Stimulated activated CD4-positive, alpha-beta T cell treated with anti-CD3 and anti-CD28 coated beads, Interleukin-15, amount 100 ng/mL, for 1 hour (primary cell): ENCODE measurements at regions not wholly inside any gene's neighbourhood (a gene's known extent, or its start where the extent isn't known, plus 50 kb on each side); places are given as distances from the start of the nearest gene placed in this dataset.
"Not testable (repeated sequence)": the region's sequence is repeated elsewhere in the genome, so short reads cannot be mapped to it uniquely, and the experiment has no call there.

Experiments used
- DNase-seq, 2 donors: peaks; one replicate each; pipeline ENCODE4 v3.0.0-alpha.2; 2020; ENCODE audit warnings: low read depth in 1 of 2, low spot score in 1 of 2

DNA sequence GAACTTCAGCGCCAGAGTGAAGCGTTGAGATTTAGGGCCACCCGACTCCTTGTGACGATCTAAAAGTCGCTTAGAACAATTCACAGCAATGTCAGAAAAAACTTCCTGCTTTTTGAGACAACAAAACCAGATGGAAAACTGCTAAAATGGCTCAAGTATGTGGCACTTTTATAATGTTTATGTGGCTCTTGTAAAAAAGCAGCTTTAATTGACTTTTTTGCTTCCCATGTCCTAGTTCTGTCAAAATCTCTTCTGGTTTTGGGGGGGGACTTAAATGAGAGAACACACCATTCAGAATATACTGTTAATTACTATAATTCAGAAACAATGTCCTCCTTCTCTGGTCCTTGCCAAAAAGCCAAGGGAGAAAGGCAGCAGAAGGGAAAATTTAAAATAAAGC is 154.7 kb upstream of the LSM14A start:
- no peak for DNase-seq

DNA sequence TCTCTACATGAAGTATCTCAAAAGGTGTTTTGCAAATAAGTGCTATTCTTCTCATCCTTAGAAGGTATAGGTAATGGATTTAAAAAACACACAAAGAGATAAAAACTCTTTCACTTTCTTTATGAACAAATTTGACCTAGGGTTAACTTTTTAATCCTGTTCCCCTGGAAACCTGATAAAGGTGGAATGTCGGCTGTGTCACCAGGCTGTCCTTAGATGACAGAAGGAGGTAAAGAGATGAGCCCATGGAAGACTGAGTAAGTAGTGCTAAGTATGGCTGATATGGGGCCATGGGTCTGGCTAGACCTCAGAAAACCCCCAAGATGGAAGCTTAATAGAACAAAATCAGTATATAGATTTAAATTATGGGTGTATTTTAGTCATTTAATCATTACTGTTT is 153.8 kb upstream of the LSM14A start:
- DNase-seq = no peak

DNA sequence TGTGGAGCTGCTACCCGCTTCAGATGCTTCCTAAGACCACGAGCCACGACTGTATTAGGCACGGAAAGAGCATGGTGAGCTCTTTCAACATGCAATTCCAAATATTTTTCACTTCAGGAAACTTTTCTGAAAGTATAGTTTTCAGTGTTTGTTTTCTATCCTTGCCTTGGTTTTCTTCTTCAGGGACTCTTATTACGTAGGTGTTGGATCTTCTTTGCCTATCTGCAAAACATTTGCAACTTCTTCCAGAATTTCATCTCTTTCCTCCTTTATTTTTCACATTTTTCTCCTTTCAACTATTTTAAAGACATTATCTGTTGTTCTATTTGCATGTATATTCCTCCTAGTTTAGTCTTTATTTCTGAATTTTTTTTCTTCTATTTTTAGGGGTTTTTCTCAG is 148.9 kb upstream of the LSM14A start:
- no peak for DNase-seq

- no peak for DNase-seq
Observed at GRCh38 chr19:34033880-34034279, 138.4 kb upstream of the LSM14A start.

GRCh38 chr19:34034318-34034846 is 137.9 kb upstream of the LSM14A start:
- DNase-seq = no peak

DNA sequence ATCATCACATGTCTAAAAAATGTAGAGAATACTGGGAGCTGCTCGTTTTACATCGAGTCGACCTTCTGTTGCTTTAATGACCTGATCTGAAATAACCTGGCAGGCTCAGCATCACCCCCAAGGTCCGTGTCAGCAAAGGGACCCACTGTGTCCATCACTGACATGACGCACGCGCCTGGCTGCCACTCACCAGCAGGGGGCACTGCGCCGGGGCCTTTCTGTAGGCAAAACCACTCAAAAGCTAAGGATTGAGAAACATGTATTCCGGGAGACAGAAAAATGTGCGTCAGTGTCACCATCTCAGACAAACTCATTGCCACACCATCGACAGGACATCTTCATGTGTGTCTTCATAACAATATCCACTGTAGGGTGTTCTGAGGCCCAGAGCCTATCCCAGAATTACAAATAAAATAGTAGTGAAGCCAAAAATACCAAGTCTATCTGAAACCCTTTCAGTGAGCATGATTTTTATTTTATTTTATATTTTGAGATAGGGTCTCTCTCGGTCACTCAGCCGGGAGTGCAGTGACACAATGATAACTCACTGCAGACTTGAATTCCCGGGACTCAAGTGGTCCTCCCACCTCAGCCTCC is 130.3 kb upstream of the LSM14A start:
- DNase-seq = peak; percentile 42 to 63

DNA sequence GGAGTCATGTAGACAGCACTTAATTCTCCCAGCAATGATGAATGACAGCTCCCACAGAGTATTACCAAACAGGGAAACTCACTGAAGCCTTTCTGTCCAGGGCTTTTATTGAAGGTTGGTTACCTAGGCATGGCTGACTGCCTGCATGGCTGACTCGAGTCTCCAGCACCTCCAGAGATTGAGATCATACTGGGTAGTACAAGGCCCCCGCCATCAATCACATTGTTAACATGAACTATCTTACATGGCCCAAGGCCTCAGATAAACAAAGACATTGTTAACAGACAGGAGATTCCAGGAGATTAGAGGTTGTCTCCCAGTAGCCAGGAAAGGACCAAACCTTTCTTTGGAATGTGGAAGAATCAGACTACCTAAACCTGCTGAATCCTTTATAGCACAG is 128.3 kb upstream of the LSM14A start:
- DNase-seq = no peak

DNA sequence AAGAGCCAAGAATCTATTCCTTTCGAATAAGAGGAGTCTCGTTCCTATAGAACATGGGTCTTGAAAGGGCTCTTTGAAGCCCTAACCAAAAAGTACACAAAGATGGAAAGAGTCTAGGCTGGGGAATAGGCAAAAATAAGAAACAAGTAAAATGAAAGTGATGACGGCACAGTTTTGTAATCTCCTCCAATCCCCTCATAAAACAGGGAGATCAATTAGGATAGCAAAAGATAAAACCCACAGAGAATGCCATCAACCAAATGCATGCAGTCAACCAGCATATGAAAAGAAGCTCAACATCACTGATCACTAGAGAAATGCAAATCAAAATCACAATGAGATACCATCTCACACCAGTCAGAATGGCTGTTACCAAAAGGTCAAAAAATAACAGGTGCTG is 122.4 kb upstream of the LSM14A start:
- no peak for DNase-seq

- not testable (repeated sequence) for DNase-seq
Observed at GRCh38 chr19:34050430-34050829, 121.9 kb upstream of the LSM14A start.

DNA sequence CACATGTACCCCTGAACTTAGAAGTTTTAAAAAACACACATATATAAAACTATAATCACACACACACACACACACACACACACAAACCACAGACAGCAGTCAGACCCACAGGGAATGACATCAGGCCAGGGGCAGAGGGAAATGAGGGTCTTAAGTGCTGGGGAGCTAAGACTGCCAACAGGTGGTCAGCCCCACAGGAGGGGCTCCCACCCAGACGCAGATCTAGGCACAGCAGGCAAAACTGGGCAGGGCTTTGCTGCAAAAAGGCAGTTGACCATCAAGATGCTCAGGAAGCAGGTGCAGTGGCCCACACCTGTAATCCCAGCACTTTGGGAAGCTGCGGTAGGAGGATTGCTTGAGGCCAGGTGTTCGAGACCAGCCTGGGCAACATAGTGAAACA is 121.0 kb upstream of the LSM14A start:
- DNase-seq = no peak

DNA sequence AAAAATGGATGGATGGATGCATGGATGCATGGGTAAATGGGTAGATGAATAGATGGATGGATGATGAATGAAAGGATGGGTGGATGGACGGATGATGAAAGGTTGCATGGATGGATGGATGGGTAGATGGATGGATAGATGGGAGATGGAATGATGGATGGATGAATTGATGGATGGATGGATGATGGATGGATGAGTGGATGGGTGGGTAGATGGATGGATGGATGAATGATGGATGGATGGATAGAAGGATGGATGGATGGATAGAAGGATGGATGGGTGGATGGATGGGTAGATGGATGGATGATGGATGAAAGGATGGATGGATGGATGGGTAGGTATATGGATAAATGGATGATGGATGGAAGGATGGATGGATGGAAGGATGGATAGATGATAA is 115.1 kb upstream of the LSM14A start:
- DNase-seq = no peak

DNA sequence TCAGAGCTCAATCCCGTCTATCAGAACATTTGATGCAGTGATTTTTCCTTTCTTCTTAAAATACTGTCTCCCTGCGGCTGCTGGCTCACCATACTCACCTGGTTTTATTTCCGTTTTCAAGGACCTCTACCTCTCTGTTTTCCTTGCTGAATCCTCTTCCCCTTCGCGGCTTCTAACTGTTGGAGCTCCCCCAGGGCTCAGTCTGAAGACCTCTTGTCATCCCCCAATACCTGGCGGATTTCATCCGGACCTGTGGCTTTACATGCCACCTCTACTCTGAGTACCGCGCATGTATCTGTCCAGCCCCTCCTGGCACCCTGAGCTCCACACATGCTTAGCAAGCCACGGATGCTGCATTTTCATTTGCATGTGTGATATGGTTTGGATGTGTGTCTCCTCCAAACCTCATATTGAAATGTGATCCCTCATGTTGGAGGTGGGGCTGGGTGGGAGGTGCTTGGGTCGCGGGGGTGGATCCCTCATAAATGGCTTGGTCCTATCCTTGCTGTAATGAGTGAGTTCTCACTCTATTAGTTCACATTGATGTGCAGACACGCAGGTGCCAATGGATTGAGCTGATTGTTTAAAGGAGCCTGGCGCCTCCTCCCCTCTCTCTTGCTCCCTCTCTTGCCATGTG is 106.2 kb upstream of the LSM14A start:
- no peak for DNase-seq

- no peak for DNase-seq
Observed at GRCh38 chr19:34067861-34068271, 104.4 kb upstream of the LSM14A start.

- no peak for DNase-seq
Observed at GRCh38 chr19:34075661-34076091, 96.6 kb upstream of the LSM14A start.

DNA sequence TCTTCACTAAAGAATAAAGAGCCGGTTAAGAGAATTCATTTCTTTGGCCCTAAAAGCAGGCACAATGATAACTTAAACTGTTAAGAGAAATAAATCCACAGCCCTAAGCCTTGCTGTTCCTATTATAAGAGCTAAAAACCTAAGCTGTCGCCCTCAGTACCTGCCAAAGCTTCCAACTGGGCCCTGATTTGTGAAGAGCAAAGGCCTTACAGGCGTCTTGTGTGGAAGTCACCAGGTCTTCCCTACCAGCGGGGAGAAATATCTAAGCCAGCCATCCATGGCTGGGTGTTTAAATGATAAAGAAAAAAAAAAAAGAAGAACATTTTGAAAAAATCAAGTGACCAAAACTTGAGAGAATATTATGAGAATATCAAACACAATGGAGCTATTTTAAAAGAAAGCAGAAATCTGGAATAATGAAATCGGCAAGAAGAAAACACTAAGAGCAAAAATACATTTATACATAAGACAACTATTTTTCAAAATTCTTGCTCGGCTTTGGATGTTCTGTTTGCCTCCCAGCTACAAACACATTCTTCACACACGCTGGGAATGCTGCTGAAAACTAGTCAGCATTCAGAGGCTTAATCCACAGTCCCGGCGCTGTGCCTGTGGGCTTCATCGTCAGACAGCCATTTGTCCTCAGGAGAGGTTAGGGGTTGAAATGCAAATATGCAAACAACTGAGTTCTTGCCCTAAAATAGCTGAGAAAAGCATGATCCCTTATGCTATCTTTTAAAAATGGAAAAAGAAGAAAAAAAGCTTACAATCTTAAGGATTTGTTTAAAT is 89.8 kb upstream of the LSM14A start:
- no peak for DNase-seq

DNA sequence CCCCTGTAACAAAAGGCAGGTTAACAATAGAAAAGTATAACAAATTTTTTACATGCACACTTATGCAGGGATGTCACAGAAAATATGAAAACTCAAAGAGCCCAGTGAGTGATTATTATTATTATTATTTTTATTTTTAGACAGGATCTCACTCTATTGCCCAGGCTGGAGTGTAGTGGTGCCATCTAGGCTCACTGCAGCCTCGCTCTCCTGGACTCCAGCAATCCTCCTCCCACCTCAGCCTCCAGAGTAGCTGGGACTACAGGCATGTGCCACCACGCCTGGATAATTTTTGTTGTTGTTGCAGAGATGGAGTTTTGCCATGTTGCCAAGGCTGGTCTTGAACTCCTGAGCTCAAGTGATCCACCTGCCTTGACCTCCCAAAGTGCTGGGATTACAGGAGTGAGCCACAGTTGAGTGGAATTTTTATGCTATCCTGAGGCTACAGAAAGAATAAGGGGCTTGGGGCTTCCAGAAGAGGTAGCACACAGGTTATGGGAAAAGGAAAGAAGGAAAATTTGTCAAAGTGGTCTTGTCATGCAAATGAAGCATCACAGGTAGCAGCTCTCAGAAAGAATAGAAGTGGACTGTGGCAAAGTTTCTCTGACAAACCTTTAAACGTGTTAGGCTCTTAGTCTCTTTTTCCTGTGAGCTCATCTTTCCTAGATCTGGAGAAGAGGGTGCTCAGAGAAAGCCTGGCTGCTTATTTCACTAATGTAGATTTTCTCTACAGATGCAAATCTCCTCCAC is 87.7 kb upstream of the LSM14A start:
- no peak for DNase-seq

DNA sequence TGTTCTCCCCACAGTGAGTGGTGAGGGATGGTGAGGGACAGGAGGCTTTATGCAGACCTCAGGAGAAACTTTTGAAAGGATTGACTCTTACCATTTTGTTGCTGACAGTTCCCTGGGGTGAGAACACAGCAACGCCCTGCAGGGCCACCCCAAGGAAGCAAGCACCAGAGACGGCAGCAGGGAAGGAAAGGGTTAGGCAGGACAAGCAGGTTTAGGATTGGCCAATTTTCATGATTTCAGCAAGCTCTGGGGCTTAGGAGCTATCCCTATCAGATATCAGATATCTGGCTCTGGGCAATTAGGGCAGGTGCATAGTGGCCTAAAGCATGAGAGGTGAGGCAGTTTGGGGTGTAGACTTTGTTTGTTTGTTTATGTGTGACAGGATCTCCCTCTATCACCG is 87.0 kb upstream of the LSM14A start:
- DNase-seq = no peak

GRCh38 chr19:34088292-34088691 is 84.0 kb upstream of the LSM14A start:
- no peak for DNase-seq

DNA sequence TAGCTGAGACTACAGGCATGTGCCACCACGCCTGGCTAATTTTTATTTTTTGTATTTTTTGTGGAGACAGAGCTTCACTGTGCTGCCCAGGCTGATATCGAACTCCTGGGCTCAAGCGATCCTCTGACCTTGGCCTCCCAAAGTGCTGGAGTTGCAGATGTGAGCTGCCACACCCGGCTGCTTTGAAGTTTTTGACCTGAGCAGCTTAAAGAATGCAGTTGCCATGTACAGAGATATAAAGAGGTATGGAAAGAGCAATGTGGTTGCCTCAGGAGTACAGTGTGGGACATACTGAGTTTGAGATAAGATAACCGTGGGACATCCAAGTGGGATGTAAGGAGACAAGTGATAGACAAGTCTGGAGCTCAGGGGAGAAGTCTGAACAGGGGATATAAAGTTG is 82.7 kb upstream of the LSM14A start:
- no peak for DNase-seq

- DNase-seq = no peak
Observed at GRCh38 chr19:34094960-34095359, 77.3 kb upstream of the LSM14A start.

DNA sequence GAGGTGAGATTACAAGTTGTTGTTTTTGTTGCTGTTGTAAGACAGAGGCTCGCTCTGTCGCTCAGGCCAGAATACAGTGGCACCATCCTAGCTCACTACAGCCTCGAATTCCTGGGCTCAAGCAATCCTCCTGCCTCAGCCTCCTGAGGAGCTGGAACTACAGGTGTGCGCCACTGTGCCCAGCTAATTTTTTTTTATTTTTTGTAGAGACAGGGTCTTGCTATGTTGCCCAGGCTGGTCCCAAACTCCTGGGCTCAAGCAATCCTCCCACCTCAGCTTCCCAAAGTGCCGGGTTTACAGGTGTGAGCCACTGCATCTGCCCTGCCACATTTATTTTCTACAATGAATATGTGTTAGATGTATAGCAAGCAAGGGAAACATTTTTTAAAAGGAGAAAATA is 76.9 kb upstream of the LSM14A start:
- DNase-seq = not testable (repeated sequence)
